ENCODE measurements at regions not wholly inside any gene's neighbourhood (a gene's known extent, or its start where the extent isn't known, plus 50 kb on each side); places are given as distances from the start of the nearest gene placed in this dataset.
A peak's percentile ranks its signal among the peaks of the same experiment; 100 is the strongest.
"Not testable (repeated sequence)": the region's sequence is repeated elsewhere in the genome, so short reads cannot be mapped to it uniquely, and the experiment has no call there.

DNA sequence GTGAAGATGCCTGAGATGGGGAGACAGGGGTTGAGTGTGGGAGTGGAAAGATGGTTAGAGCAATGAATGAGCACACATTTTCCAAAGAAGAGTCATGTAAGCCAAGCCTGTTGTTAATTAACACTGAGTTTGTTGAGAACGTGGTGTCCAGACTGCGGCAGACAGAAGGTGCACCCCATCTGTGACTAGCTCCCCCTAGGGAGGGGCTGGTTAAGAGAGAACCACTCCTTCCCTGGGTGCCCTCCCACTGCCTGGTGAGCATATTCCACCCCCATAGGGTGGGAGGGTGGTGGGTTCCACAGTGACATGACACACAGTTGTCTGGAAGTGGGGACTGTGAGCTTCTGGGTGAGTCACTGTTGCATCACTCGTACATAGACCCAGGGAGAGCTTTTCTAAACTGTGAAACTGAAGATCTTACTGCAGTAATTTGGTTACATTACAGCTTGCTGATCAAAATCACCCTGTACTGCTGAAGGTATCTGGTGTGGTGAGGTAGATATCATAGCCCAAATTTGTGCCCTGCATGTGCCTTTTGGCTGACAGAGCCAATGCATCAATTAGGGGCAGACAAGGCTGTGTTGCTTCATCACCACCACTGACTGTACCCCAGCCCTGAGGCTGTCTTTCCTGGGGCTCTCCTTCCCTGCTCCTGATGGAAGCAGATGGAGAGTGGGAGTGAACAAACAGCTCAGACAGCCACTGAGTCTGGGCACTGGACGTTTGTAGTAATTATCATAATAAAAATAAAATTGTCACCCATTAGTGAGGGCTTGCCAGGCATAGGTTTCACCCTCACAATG is 150.9 kb downstream of the EMP1 start:
- ATAC-seq (peak; percentile 93), DNase-seq (peak; percentile 71)

DNA sequence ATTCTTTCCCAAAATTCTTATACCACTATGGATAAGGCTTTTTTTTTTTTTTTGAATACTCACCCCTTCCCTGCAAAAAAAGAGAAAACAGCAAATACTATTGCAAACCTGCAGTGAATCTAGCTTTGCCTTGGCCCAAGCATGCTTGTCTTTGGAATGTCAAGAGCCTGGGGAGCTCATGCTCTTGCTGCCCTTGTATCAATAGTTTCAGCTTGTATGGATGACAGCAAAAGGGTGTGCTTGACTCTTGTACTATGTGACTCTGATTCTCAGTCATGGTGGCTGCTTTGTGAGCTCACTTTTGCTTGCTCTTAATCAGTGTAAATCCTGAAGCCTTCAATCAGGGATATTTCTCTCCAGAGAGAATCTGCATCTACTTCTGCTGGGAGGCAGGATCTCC is 149.2 kb downstream of the EMP1 start:
- no peak for DNase-seq
- no peak for ATAC-seq

DNA sequence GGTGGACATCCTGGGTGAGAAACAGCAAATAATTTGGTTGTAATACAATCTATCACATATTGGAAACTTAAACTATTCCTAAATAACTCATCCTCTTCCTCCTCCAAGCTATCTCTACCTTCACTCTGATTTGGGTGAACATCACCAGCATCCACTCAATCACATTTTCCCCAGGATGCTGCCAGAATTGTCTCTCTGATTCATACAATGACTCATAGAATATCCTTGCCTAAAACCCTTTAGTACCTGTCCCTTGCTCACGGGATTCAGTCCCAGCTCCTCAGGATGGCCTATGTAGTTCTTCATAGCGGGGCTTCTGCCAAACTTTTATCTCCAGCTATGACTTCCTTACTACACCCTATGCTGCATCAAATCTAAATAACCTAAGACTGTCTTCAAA is 146.8 kb downstream of the EMP1 start:
- ATAC-seq (no peak), DNase-seq (no peak)

DNA sequence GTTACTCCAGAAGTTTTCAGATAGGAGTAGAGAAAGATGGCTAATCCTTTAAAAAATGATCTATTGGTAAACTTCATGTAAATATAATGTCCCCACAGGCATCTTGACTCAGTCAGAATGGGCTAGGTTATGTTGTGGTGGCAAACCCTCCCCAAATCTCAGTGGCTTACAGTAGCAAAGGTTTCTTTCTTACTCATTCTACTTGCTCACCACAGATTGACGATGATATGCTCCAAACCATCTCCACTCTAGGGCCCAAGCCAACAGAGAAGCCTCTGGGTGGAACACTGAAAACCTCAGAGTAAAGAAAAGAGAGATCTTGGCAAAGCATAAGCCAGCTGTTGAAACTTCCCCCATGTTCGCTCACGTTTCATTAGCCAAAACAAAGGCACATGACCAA is 146.4 kb downstream of the EMP1 start:
- peak; percentile 62 for ATAC-seq
- DNase-seq, result peak; percentile 19

DNA sequence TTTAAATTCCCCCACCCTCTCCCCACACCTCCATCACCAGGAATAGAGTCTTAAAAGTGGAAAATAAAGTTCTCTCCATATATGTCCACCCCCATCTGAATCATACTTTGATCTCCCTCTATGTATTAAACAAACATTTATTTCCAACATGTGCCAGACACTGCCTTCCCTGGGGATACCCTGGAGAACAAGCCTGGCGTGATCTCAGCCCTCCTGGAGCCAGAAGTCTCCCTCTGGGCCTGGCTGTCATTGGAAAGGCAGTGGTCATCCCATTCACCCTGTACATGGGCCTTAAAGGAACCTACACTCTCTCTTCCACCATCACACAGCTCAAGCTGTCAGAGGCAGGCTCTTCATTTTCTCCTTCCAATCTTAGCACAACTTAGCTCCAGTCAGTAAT is 143.6 kb downstream of the EMP1 start:
- DNase-seq (no peak), ATAC-seq (no peak)

DNA sequence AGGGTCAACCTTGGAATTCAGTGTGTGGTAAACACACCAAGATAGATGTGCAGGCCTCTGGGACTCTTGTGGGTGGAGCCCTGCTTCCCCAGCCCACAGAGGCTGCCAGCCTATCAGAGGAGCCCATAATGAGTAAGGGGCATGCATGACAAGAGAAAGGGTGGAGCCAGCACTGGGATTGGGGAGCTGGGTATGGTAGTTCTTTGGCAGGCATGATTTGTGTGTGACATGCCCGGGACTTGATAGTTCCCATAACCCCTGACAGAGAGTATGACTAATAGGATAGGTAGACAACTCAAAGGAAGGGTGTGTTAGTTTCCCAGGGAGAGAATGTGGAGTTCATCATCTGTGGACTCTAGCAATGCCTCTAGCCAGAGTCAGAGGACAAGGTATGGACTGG is 143.0 kb downstream of the EMP1 start:
- DNase-seq, result no peak
- no peak for ATAC-seq

DNA sequence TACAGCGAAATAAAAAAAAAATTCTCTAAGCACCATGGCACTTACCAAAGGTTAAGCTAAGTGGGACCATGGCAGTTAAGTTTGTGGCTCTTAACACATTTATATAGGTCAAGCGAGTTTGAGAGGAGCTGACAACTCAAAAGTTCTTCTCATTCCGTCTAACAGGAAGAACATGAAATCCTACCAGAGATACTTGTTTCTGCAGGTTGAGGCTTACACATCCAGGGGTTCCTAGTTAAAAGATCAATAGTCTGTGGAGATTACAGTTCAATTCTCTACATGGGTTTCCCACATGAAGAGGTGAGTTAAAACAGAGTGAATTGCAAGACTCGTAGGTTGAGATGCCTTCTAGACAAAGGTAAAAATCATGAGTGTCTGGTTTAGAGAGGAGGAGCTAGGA is 142.6 kb downstream of the EMP1 start:
- ATAC-seq (no peak), DNase-seq (no peak)

DNA sequence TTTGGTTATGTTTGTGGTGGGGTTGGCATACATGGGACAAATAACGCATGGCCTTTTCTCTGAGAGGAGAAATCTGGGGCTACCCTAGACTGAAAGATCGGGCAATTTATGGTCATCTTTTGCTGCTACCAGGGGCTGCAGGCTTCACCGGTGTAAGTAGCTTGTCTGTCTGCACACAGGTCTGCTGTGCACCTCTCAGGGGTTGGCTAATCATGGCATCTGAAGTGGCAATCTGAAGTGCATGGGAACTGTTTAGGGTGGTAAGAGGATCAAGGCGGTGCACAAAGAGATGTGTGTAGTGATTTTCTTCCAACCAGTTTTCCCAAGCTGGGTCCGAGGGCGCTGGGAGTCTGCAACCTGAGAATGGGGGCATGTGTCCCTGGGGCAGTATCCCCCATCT is 141.3 kb downstream of the EMP1 start:
- DNase-seq (no peak), ATAC-seq (no peak)

DNA sequence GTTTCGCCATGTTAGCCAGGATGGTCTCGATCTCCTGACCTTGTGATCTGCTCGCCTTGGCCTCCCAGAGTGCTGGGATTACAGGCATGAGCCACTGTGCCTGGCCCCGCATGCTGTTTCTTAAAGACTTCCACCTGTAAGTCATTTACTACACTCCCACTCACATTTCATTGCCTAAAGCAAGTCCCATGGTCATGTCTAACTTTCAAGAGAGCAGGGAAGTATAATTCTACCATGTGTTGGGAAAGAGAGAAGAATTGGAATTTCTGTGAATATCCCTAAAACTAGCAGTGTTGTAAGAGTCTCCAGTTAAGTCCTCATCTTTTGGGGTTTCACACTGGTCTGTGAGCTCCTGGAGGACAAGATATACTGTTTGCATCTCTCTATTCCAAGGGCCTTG is 139.7 kb downstream of the EMP1 start:
- ATAC-seq (no peak), DNase-seq (no peak)

DNA sequence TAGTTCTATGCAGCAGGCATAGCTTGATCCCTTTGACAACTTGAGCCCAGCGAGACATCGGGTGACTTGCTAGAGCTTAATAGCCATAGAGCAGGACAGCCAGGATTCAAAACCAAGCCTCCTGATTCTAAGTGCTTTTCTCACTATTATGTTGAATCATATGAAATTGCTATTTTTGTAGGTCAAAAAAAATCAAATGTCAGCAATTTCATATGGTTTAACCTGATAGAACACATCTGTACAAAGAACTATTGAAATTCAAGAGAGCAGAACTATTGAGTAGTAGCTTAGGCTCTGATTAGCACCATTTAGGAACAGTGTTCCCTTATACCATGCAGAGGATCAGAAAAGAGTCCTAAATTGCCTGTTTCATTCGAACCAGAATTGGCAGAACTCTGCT is 132.0 kb downstream of the EMP1 start:
- no peak for DNase-seq
- ATAC-seq, result no peak

DNA sequence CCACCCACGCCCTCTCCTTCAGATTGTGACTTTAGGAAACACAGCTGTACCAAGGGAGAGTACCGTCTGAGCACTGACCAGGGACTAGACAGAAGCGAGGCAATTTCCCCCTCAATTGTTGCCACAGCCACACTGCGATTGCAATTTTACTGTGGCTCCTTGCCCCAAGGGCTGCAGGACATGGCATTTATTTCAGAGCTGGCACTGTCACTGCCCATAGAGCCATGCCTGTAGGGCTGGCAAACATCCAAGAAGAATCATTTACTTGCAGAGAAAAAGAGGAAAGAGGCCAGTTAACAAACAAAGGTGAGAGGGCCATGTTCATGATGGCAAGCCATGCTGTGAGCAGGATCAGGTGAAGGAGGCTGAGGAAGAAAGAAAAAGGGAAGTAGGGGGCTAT is 129.6 kb downstream of the EMP1 start:
- DNase-seq, result no peak
- no peak for ATAC-seq

DNA sequence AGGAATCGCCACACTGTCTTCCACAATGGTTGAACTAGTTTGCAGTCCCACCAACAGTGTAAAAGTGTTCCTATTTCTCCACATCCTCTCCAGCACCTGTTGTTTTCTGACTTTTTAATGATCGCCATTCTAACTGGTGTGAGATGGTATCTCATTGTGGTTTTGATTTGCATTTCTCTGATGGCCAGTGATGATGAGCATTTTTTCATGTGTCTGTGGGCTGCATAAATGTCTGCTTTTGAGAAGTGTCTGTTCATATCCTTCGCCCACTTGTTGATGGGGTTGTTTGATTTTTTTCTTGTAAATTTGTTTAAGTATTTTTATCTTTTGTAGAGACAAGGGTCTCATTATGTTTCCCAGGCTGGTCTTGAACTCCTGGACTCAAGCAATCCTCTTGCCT is 128.5 kb downstream of the EMP1 start:
- not testable (repeated sequence) for DNase-seq, ATAC-seq

DNA sequence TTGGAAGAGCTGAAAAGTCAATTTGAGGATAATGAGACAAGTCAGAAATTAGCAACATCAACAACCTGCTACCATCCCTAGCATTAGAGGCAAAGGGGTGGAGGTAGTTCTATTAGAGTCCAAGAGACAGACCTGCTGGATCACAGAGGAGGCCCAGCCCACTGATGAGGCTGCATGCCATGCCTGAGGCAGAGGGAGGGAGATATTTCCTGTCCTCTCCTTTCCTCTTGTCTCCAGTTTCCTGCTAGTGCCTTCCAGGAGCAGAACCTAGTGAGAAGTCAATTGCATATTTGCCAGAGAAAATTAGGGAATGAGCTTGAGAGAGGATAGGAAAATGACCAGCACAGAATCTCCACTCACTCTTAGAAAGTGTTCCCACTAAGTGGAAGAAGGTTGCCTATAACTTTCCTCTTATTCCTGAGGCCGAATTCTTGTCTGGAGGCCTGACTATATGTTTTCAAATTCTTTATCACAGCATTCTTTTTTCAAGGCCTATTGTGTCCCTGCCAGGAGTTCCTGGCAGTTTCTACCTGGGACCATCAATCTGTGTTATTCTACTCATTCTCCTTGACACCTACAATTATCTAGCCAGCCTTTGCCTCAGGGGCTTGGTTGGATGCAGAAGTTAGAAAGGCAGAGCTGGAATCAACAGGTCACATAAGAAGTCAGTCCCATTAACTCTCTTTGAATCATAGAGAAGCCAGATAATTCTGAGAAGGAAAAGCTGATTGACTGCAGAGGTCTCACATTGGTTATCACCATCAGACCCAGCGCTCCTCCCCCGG is 121.9 kb downstream of the EMP1 start:
- DNase-seq, result no peak

DNA sequence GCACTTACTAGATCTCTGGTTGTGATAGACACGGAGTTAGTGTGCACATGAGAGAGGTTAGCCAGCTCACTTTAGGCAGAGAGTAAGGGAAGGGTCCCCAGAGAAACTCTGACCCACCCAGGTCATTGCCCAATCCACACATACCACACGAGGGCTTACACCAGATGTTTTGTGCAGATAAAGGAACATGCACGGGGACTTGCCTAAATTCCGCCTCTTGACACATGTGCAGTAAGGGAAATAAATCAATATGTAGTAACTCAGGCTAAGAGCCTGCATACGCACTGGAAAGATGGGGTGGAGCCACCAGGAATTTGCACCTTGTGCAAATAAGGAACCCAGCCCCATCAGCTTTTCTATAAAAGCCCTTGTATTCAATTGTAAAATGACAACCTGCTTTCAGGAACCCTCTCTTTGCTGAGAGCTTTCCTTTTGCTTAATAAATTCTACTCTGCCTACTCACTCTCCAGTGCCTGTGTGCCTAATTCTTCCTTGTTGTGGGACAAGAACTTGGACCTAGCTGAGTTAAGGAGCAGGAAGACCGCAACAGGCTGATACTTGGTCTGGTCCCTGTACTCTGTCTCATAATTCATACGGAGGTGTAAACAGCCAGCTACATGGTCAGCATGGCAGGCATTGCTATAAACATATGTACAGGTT is 120.2 kb downstream of the EMP1 start:
- ATAC-seq, result no peak

More for the DNA sequence above, 121.9 kb downstream of the EMP1 start:
- no peak for ATAC-seq

DNA sequence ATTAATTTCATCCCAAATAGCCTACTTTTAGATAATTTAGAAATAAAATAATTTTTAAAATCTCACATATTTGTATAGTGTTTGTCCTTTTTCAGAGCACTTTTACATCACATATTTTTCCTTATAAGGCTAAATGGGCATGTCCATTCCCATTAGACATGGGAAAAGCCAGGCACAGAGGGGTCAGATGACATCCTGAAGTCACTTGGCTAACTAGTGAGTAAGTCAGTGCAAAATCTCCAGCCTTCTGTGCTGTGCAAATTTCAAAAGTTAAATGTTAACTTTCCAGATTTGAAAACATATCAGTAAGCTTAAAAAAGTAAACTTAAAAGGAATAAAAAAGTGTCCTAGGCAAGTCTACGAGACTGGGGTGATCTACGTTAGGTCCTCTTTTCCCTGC is 117.4 kb downstream of the EMP1 start:
- DNase-seq (no peak), ATAC-seq (no peak)

More for the DNA sequence above, 120.2 kb downstream of the EMP1 start:
- DNase-seq, result no peak

DNA sequence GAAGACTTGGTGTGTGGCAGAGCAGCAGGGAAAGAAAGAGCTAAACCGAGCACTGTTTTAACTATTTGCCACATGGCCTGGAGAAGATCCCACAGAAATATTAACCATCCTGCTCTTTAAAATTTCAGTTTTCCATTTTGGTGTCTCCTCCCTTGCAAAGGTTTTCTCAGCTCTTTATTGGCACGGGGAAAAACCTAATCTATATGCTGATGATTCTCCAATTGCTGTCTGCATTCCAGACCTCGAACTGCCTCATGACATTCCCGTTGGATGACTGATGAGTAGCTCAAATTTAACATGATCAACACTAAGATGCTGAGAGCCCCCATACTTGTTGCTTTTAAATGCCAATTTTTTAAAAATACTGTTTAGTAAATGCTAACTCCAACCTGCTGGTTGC is 115.0 kb downstream of the EMP1 start:
- DNase-seq (no peak), ATAC-seq (no peak)

DNA sequence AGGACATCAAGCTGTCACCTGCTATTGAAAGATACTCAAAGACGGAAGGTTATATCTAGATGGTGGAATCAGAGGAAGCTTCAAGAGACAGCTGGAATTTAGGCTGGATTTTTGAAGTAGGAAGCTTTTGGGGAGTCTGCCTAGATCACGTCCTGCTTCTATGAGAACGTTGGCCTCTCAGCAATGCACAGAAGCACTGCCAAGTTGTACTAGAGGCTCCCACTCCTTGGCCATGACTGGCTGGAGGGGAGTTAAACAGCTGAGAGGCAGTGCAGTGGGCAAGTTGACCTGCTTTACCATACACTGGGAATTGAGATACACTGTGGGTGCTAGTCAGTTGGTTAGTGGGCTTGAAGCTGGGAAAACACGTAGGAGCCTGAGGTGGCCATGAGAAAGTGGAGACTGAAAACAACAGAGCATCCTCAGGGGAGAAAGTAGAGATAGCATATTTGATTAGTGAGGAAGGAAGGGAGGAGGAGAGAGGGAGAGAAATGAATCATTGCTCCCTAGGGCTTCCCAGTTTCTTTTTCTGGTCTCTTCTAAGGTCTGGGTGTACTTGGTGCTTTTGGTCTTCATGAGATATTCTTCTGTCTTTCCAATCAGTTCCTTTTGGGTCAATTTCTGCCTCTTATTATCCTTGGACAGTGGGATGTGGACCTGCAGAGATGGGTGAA is 110.8 kb downstream of the EMP1 start:
- DNase-seq (no peak), ATAC-seq (no peak)

DNA sequence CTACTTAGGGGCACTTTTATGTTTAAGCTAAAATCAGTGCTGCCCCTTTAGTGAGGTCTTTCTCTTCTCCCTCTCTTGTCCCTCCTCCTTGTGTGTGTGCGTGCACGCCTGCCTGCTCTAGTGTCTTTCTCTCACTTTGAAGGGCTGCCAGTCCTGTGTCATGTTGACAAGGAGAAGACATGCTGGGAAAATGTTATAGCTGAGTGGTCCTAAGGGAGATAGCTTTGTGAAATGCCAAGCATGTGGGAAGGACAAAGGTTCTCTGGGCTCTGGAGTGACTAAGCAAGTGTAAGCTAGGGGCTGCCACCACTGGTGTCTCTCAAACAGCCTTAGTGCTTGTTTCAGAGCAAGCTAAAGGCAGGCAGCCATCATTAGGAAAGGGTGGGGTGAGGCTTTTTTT is 108.4 kb downstream of the EMP1 start:
- DNase-seq (no peak), ATAC-seq (no peak)

DNA sequence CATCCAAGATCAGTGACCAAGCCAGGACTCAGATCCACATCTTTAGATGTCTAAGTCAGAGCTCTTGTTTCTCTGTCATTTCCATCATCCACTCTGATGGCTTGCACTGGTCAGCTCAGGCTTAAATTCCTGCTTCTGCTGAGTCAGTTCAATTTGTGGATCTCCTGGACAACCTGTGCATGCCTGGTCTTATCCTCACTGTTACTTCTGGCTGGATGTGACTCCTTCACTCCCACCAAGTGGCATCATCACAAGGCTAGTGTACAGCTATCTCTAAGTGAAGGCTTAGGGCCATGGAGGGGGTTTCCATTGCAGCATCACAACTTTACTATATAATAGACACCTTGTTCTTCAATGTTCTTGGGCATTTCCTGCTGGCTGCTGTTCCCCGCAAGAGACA is 102.9 kb downstream of the EMP1 start:
- DNase-seq (no peak), ATAC-seq (no peak)

DNA sequence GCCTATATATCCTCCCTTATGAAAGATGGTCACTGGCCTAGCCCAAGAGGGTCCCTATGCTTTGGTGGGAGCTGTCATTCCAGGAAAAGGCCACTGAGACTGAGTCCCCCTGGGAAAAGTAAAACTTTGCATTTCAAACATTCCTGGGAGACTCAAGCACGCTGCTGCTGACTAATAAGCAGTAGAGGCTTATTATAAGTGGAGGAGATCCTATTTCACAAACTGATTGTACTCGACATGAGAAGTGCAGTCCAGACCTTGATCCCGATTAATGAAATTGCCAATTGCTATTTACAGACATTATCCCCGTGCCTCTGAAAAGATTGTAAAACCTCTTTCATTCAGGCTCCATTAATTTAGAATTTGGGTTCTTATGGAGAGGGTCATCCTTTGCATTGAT is 96.6 kb downstream of the EMP1 start:
- ATAC-seq (no peak), DNase-seq (no peak)

DNA sequence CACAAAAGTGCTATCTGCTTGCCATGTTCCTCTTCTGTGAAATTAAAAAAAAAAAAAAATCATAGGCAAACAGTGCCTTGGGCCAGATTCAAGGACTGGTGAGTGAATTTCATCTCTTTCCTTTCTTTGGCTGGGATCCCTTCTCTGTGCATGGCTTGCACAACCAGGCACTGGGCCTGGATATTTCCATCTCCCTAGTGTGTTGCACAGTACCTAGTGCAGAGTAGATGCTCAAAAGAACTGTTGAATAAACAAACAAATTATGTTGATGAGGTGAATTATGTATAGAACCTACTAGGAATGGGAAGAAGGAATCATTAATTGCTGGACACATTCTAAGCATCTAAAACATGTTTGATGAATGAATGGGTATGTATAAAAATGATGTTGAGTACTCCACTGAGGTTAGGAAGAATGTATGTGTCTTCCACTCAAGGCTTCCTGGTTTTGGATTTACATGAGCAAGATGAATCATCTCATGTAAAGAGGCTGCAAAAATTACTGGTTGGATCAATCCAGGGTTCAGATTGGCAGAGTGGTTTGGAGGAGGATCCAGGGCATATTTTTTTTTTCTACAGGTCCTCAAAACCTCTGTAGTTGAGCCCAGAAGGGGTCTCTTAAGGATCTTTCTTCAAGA is 93.2 kb downstream of the EMP1 start:
- no peak for DNase-seq
- no peak for ATAC-seq
